CD4-positive, CD25-positive, alpha-beta regulatory T cell (primary cell): ENCODE measurements at regions not wholly inside any gene's neighbourhood (a gene's known extent, or its start where the extent isn't known, plus 50 kb on each side); places are given as distances from the start of the nearest gene placed in this dataset.
A peak's percentile ranks its signal among the peaks of the same experiment; 100 is the strongest.

ENCODE experiments used
- ATAC-seq, 2 donors: fragments of 150-1000 bp; cut with Tn5 transposase; one replicate each; pipeline ENCODE4 v1.10.0; 2021; ENCODE audit warnings: low read depth in 2 of 2, moderate number of reproducible peaks in 2 of 2, moderate library complexity in 1 of 2
- DNase-seq, 3 donors: peaks; one replicate each; pipeline versions ENCODE4 v3.0.0 to v3.0.0-alpha.2; 2012 to 2022; ENCODE audit warnings: mixed read lengths in 1 of 3
- H3K27ac ChIP-seq: one replicate; pipeline ENCODE4 v1.7.0; 2013; ENCODE audit warnings: mild to moderate bottlenecking, low read length; ENCODE audit not compliant: insufficient read depth, poor library complexity, severe bottlenecking
- H3K27me3 ChIP-seq: one replicate; pipeline ENCODE4 v1.7.0; 2013; ENCODE audit warnings: low read length; ENCODE audit not compliant: control insufficient read depth, insufficient read depth
- H3K36me3 ChIP-seq: one replicate; pipeline ENCODE4 v1.7.0; 2013; ENCODE audit warnings: mild to moderate bottlenecking, low read length, moderate library complexity; ENCODE audit not compliant: control insufficient read depth, insufficient read depth
- H3K4me1 ChIP-seq: 2 replicates; pipeline ENCODE4 v1.7.0; 2013; ENCODE audit warnings: mild to moderate bottlenecking, low read length; ENCODE audit not compliant: insufficient read depth, control insufficient read depth, poor library complexity, severe bottlenecking
- H3K4me3 ChIP-seq: one replicate; pipeline ENCODE4 v1.7.0; 2013; ENCODE audit warnings: low read depth, mild to moderate bottlenecking, low read length, moderate library complexity
- H3K9me3 ChIP-seq, 2 experiments: 1 replicate in 1 of 2; 2 replicates in 1 of 2; pipeline ENCODE4 v1.7.0; 2013; ENCODE audit warnings: low read length in 2 of 2, mild to moderate bottlenecking in 1 of 2, moderate library complexity in 1 of 2; ENCODE audit not compliant: control insufficient read depth in 2 of 2
- H3K27ac Mint-ChIP-seq, 3 donors: one replicate each; pipeline ENCODE4 v1.8.0; 2020 to 2022; ENCODE audit warnings: mild to moderate bottlenecking in 3 of 3, mixed read lengths in 3 of 3, moderate library complexity in 2 of 3
- H3K27me3 Mint-ChIP-seq: one replicate; pipeline ENCODE4 v1.8.0; 2022; ENCODE audit warnings: mild to moderate bottlenecking, mixed read lengths
- H3K36me3 Mint-ChIP-seq: one replicate; pipeline ENCODE4 v1.8.0; 2020; ENCODE audit warnings: mixed read lengths
- H3K4me1 Mint-ChIP-seq, 4 donors: one replicate each; pipeline ENCODE4 v1.8.0; 2020 to 2022; ENCODE audit warnings: mixed read lengths in 4 of 4, mild to moderate bottlenecking in 1 of 4
- H3K4me3 Mint-ChIP-seq, 4 donors: one replicate each; pipeline ENCODE4 v1.8.0; 2020 to 2022; ENCODE audit warnings: mild to moderate bottlenecking in 4 of 4, mixed read lengths in 4 of 4, moderate library complexity in 3 of 4
- H3K9me3 Mint-ChIP-seq, 7 donors: one replicate each; pipeline ENCODE4 v1.8.0; 2020 to 2022; ENCODE audit warnings: mixed read lengths in 7 of 7, mild to moderate bottlenecking in 3 of 7, moderate library complexity in 2 of 7

DNA sequence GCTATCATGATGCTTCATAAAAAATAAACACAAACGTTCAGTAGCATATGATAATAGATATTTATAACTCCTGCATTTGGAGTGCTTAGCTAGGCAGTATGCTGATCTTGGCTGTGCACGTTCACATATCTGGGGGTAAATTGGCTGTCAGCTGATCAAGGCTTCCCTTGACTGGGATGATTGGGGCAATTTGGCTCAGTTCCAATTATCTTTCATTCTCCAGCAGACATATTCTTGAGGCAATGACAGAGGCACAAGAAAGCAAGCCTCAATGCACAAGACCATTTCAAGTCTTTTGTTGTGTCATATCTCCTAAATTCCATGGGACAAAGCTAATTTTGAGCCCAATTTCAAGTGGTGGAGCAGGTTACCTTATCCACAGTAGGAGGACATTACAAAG lies 142.0 kb downstream of the DLEU7 start:
- DNase-seq = no peak
- H3K36me3 Mint-ChIP-seq = peaks cover 4% of the 10 kb centered on the region
- no peak overlapping the region for H3K4me3 Mint-ChIP-seq
- Histone ChIP-seq H3K36me3 (no peaks in the 10 kb centered on the region), H3K4me3 (no peak overlapping the region), H3K9me3 (no peaks in the 10 kb centered on the region), H3K27me3 (no peaks in the 10 kb centered on the region), H3K27ac (no peak overlapping the region), H3K4me1 (no peaks in the 10 kb centered on the region)
- peaks cover 0 to 2% (median 0%) of the 10 kb centered on the region in 7 donors for H3K9me3 Mint-ChIP-seq
- peaks cover 6% of the 10 kb centered on the region for H3K27me3 Mint-ChIP-seq
- H3K4me1 Mint-ChIP-seq = peaks cover 0 to 9% (median 0%) of the 10 kb centered on the region in 4 donors
- H3K27ac Mint-ChIP-seq = peak overlapping the region in 1 of 3 donors; percentile 61
- no peak for ATAC-seq

GRCh38 chr13:50706505-50706904 lies 137.0 kb downstream of the DLEU7 start:
- no peaks in the 10 kb centered on the region for H3K36me3 Mint-ChIP-seq
- Histone ChIP-seq H3K4me1 (no peaks in the 10 kb centered on the region), H3K27me3 (no peaks in the 10 kb centered on the region), H3K36me3 (no peaks in the 10 kb centered on the region), H3K4me3 (no peak overlapping the region), H3K27ac (no peak overlapping the region), H3K9me3 (no peaks in the 10 kb centered on the region)
- no peak for DNase-seq
- no peak for ATAC-seq
- H3K27ac Mint-ChIP-seq = no peak overlapping the region
- H3K27me3 Mint-ChIP-seq = no peaks in the 10 kb centered on the region
- H3K4me3 Mint-ChIP-seq = no peak overlapping the region
- peaks cover 0 to 6% (median 5%) of the 10 kb centered on the region in 4 donors for H3K4me1 Mint-ChIP-seq
- H3K9me3 Mint-ChIP-seq = peaks cover 0 to 2% (median 0%) of the 10 kb centered on the region in 7 donors

DNA sequence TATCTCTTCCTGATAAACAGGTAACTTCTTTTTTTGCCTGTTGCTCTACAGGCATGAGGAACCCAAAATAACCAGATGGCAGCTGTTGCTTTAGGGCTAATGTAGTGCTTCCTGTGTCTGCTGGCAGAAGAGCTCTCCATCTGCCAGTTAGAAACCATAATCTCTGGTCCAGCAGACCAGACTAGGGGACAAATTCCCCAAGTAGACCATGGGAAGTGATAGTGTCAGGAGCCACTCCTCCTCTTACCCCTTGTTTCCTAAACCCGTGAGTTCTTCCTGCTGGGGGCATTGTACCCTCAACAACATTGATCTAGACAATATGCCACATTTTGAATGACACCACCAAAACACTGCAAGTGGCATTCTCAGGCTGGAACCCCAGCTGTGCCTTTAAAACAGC lies 135.9 kb downstream of the DLEU7 start:
- Mint-ChIP-seq H3K4me1 (peaks cover 2 to 10% (median 7%) of the 10 kb centered on the region in 4 donors), H3K4me3 (no peak overlapping the region), H3K9me3 (peaks cover 0 to 2% (median 0%) of the 10 kb centered on the region in 7 donors), H3K27ac (no peak overlapping the region), H3K27me3 (no peaks in the 10 kb centered on the region), H3K36me3 (no peaks in the 10 kb centered on the region)
- Histone ChIP-seq H3K9me3 (no peaks in the 10 kb centered on the region), H3K27ac (no peak overlapping the region), H3K27me3 (no peaks in the 10 kb centered on the region), H3K36me3 (no peaks in the 10 kb centered on the region), H3K4me3 (no peak overlapping the region), H3K4me1 (no peaks in the 10 kb centered on the region)
- DNase-seq (no peak), ATAC-seq (no peak)

- H3K4me1 Mint-ChIP-seq = peaks cover 8 to 17% (median 12%) of the 10 kb centered on the region in 4 donors
- H3K36me3 ChIP-seq = no peaks in the 10 kb centered on the region
- no peak overlapping the region for H3K4me3 ChIP-seq
- peaks cover 0 to 2% (median 0%) of the 10 kb centered on the region in 7 donors for H3K9me3 Mint-ChIP-seq
- H3K4me3 Mint-ChIP-seq = no peak overlapping the region
- ATAC-seq (no peak), DNase-seq (no peak)
- H3K4me1 ChIP-seq = peaks cover 4% of the 10 kb centered on the region
- no peak overlapping the region for H3K27ac ChIP-seq
- H3K27me3 ChIP-seq = no peaks in the 10 kb centered on the region
- H3K36me3 Mint-ChIP-seq = no peaks in the 10 kb centered on the region
- H3K9me3 ChIP-seq = no peaks in the 10 kb centered on the region
- H3K27me3 Mint-ChIP-seq = no peaks in the 10 kb centered on the region
- H3K27ac Mint-ChIP-seq = no peak overlapping the region
These were observed 135.0 kb downstream of the DLEU7 start for GRCh38 chr13:50708461-50708860.

DNA sequence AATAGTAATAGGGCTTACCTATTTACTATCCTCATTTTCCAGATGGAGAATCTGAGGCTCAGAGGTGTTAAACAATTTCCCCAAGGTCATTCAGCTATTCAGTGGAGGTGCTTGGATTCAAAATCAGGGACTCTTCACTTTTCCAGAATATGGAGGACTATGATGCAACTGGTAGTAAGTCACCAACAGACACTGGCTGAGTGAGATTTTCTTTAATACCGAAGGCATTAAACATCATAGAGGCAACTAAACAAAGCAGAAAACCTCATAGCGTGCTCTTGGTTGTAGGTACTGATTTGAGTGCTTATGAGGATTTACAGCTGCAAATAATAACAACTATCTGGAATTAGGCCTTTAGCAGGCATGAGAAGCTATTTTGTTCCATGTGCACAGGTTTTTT lies 134.4 kb downstream of the DLEU7 start:
- peaks cover 0 to 2% (median 0%) of the 10 kb centered on the region in 7 donors for H3K9me3 Mint-ChIP-seq

DNA sequence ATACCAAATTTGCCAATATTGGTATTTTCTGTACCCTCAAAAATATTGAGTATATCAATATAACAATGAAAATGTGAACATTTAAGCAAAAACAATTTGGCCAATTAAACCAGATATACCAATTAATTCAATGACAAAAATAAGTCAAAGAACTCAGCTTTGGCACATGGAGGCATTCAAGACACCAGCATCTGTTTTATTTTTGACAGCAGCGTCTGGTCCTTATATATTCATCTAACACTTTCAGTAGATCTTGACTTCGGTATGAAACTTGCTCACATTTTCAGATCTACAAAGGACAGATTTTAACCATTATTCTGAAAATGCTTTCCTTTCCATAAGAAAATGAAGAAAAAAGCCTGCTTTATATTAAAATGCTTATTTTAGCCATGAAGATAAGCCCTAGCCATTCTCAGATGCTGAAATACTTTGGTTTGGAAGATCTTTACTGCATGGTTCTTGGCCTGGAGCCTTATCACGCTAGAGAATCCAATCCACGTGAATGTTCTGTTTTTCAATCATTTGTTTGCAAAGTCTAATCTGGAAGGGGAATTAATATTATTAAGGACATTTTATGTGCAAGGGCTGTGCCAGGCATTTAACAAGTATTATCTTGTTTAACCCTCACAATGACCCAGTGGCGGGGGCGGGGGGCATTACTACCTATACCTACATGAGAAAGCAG lies 132.2 kb downstream of the DLEU7 start:
- ATAC-seq = no peak
- peaks cover 26% of the 10 kb centered on the region for H3K4me1 ChIP-seq

More for the DNA sequence above, 134.4 kb downstream of the DLEU7 start:
- no peak overlapping the region for H3K4me3 ChIP-seq
- DNase-seq (no peak), ATAC-seq (no peak)
- Mint-ChIP-seq H3K27ac (no peak overlapping the region), H3K4me3 (no peak overlapping the region), H3K36me3 (no peaks in the 10 kb centered on the region), H3K4me1 (peaks cover 13 to 23% (median 18%) of the 10 kb centered on the region in 4 donors), H3K27me3 (no peaks in the 10 kb centered on the region)
- H3K27ac ChIP-seq = no peak overlapping the region
- H3K36me3 ChIP-seq = no peaks in the 10 kb centered on the region
- no peaks in the 10 kb centered on the region for H3K27me3 ChIP-seq
- H3K9me3 ChIP-seq = no peaks in the 10 kb centered on the region
- H3K4me1 ChIP-seq = peaks cover 10% of the 10 kb centered on the region

GRCh38 chr13:50711996-50712395 lies 131.5 kb downstream of the DLEU7 start:
- H3K27me3 ChIP-seq = no peaks in the 10 kb centered on the region
- no peaks in the 10 kb centered on the region for H3K36me3 Mint-ChIP-seq
- H3K27ac ChIP-seq = no peak overlapping the region
- H3K4me3 Mint-ChIP-seq = no peak overlapping the region
- no peak overlapping the region for H3K27ac Mint-ChIP-seq
- H3K4me3 ChIP-seq = no peak overlapping the region
- no peaks in the 10 kb centered on the region for H3K9me3 ChIP-seq
- no peak for ATAC-seq
- H3K27me3 Mint-ChIP-seq = no peaks in the 10 kb centered on the region
- peaks cover 22 to 48% (median 34%) of the 10 kb centered on the region in 4 donors for H3K4me1 Mint-ChIP-seq
- H3K4me1 ChIP-seq = peaks cover 26% of the 10 kb centered on the region
- peaks cover 0 to 3% (median 0%) of the 10 kb centered on the region in 7 donors for H3K9me3 Mint-ChIP-seq
- DNase-seq = no peak
- no peaks in the 10 kb centered on the region for H3K36me3 ChIP-seq

More for the DNA sequence above, 132.2 kb downstream of the DLEU7 start:
- H3K27ac Mint-ChIP-seq = no peak overlapping the region
- Histone ChIP-seq H3K36me3 (no peaks in the 10 kb centered on the region), H3K4me3 (no peak overlapping the region), H3K9me3 (no peaks in the 10 kb centered on the region), H3K27me3 (no peaks in the 10 kb centered on the region), H3K27ac (no peak overlapping the region)
- no peak overlapping the region for H3K4me3 Mint-ChIP-seq
- H3K27me3 Mint-ChIP-seq = no peaks in the 10 kb centered on the region
- peaks cover 0 to 1% (median 0%) of the 10 kb centered on the region in 7 donors for H3K9me3 Mint-ChIP-seq
- H3K4me1 Mint-ChIP-seq = peaks cover 22 to 45% (median 32%) of the 10 kb centered on the region in 4 donors
- no peak for DNase-seq
- no peaks in the 10 kb centered on the region for H3K36me3 Mint-ChIP-seq

- Histone ChIP-seq H3K27me3 (no peaks in the 10 kb centered on the region), H3K27ac (no peak overlapping the region), H3K4me1 (peaks cover 26% of the 10 kb centered on the region), H3K4me3 (no peak overlapping the region), H3K36me3 (no peaks in the 10 kb centered on the region), H3K9me3 (no peaks in the 10 kb centered on the region)
- H3K9me3 Mint-ChIP-seq = peaks cover 0 to 3% (median 0%) of the 10 kb centered on the region in 7 donors
- no peaks in the 10 kb centered on the region for H3K36me3 Mint-ChIP-seq
- ATAC-seq = no peak
- H3K27me3 Mint-ChIP-seq = no peaks in the 10 kb centered on the region
- H3K27ac Mint-ChIP-seq = peak overlapping the region in 2 of 3 donors; percentile 11 to 28
- DNase-seq = no peak
- no peak overlapping the region for H3K4me3 Mint-ChIP-seq
- peaks cover 22 to 47% (median 34%) of the 10 kb centered on the region in 4 donors for H3K4me1 Mint-ChIP-seq
These were observed 131.0 kb downstream of the DLEU7 start for GRCh38 chr13:50712456-50712855.
